HG03460 (cell line): ENCODE measurements at regions not wholly inside any gene's neighbourhood (a gene's known extent, or its start where the extent isn't known, plus 50 kb on each side); places are given as distances from the start of the nearest gene placed in this dataset.
"Not testable (repeated sequence)": the region's sequence is repeated elsewhere in the genome, so short reads cannot be mapped to it uniquely, and the experiment has no call there.

Experiments
- ATAC-seq: cut with Tn5 transposase; IDR thresholded peaks from one replicate; pipeline ENCODE4 v1.9.1; 2021; ENCODE audit not compliant: unreplicated experiment

DNA sequence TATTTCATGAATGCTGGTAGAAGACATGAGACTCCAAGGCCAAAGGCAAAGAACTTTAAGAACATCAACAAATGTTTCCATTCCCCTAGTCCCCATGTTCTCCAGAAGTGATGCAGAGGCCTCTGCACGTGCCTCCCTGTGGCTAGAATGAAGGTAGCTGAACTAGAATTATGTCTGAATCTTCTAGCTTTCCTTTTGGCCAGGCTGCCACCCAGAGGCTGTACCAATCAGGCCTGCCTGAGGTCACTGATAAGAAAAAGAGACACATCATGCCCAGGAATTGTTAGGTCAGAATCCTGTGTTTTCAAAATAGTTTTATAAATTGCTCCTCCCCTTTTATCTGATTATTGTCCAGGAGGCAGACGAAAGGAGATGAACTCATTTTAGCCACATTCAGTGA lies 188.0 kb upstream of the SLC16A7 start:
- ATAC-seq, result no peak

- no peak for ATAC-seq
These were observed 189.8 kb upstream of the SLC16A7 start for GRCh38 chr12:59405992-59406391.

GRCh38 chr12:59404109-59404650 lies 191.6 kb upstream of the SLC16A7 start:
- no peak for ATAC-seq

DNA sequence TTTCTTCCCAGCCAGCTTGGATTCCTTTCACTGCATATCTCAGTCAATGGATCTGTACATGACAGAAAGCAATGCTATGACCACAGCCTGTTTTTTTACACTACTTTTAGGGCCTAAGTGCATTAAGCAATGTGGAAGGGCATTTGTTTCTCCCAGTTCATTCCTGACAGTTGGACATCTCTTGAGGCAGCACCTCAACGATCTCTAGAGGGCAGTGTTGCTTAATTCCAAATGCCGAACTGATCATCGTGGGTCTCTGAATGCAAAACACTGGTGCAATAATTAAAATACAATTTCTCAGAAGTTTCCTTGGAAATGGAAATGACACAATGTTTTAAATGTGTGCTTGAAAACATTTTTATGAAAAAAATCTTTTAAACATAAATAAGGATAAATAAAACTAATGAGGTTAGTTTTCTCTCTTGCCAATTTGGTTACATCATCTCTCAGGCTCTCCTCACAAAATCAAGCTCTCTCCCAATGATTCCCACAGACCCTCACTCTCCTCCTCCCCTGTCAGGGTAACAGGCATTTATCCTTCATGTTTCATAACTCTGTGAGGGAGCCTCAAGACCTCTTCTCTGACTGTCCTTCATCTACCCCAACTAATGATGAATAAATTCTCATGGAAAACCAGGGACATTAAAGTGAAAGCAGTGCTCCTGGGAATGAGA lies 192.4 kb upstream of the SLC16A7 start:
- ATAC-seq, result no peak

GRCh38 chr12:59401862-59402261 lies 194.0 kb upstream of the SLC16A7 start:
- ATAC-seq, result no peak

- ATAC-seq, result no peak
These were observed 197.7 kb upstream of the SLC16A7 start for GRCh38 chr12:59398164-59398563.

DNA sequence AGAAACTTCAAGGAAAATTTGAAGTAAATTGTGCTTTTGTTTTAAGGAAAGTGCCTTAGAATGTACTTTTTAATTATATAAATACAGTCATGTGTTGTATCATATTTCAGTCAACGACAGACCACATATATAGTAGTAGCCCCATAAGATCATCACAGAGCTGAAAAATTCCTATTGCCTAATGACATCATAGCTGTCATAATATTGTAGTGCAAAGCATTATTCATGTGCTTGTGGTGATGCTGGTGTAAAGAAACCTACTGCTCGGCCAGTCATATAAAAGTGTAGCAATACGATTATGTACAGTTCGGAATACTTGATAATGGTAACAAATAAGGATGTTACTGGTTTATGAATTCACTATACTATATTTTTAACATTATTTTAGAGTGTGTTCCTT lies 198.9 kb upstream of the SLC16A7 start:
- no peak for ATAC-seq

- ATAC-seq, result no peak
These were observed 199.3 kb upstream of the SLC16A7 start for GRCh38 chr12:59396519-59396918.

DNA sequence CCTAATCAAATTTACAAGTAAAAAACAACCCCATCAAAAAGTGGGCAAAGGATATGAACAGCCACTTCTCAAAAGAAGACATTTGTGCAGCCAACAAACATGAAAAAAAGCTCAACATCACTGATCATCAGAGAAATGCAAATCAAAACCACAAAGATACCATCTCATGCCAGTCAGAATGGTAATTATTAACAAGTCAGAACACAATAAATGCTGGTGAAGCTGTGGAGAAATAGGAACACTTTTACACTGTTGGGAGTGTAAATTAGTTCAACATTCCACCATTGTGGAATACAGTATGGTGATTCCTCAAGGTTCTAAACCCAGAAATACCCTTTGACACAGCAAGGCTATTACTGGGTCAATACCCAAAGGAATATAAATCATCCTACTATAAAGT lies 200.5 kb upstream of the SLC16A7 start:
- ATAC-seq, result not testable (repeated sequence)

DNA sequence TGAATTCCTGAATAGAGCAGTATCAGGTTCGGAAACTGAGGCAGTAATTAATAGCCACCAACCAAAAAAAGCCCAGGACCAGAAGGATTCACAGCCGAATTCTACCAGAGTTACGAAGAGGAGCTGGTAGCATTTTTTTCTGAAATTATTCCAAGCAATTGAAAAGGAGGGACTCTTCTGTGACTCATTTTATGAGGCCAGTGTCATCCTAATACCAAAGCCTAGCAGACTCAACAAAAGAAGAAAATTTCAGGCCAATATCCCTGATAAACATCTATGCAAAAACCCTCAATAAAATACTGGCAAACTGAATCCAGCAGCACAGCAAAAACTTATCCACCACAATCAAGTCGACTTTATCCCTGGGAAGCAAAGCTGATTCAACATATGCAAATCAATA lies 202.3 kb upstream of the SLC16A7 start:
- no peak for ATAC-seq

- no peak for ATAC-seq
These were observed 205.8 kb upstream of the SLC16A7 start for GRCh38 chr12:59389968-59390576.

GRCh38 chr12:59388694-59389093 lies 207.1 kb upstream of the SLC16A7 start:
- ATAC-seq, result no peak

DNA sequence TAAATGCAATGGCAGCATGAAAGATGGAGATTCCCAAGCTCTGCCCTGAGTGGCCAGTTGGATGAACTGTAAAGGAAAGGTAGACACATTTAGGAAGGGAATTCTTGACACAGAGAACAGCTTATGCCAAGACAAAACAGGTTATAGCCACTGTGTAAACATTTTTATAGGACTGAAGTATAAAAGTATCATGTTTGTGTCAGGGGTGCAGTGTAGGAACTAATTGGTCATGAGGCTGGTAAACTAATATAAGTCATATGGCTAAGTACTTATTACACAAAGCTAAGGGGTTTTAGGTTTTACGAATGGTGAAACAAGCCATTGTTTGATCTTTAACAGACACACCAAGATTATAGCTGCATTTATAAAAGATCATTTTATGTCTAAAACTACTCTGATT lies 207.7 kb upstream of the SLC16A7 start:
- ATAC-seq, result no peak

- ATAC-seq, result no peak
These were observed 209.6 kb upstream of the SLC16A7 start for GRCh38 chr12:59386236-59386635.

- ATAC-seq, result no peak
These were observed 212.6 kb upstream of the SLC16A7 start for GRCh38 chr12:59383079-59383822.

DNA sequence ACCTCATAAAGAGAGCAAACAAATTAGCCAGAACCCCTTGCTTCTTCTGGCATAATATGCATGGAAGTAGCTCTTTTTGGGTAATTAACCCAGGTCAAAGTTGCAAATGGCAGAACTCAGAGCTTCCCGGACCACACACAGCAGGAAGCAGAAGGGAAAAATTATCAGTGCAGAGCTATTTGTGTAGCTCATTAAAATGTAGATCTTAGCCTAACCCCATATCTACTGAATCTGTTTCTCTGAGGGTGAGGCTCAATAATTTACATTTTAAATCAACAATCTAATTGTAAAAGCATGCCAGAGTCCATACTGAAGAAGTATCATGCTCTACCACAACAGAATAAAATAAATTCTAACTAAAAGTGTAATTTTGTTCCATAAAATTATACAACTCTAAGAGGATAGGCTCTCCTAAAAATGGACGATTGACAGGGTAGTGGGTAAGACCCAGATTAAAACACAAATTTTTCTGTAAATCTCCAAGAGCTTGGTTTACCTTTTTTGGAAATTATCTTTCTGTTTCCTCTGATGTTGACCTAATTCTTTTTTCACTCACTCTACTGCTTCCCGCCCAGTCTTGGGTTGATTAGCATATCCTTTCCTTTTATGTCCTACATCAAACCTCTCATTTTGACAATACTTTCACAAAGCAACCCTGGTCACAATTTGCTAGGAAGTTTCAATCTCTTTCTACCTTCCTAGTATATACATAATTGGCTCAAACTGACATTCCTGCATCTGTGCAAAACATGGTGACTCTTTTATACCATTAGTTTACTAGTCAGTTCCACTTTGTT lies 213.3 kb upstream of the SLC16A7 start:
- no peak for ATAC-seq

GRCh38 chr12:59381106-59381505 lies 214.7 kb upstream of the SLC16A7 start:
- ATAC-seq, result no peak

DNA sequence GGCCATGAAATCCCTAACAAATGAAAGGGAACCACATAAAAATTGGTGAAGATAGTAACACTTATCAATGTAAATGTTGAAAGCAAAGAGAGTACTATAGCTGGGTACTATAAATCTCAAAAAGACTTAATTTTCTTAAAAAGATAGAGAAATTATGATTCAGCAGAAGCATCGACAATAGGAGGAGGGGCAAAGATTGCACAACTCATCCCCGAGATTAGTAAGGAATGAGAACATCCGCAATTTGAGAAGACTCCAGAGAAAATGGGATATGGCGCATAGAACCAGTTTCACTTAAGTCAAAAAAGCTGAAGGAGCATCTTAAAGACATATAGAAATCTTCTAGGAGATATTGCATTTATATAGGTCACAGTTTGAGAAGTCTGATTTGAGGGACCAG lies 220.2 kb upstream of the SLC16A7 start:
- ATAC-seq, result no peak

DNA sequence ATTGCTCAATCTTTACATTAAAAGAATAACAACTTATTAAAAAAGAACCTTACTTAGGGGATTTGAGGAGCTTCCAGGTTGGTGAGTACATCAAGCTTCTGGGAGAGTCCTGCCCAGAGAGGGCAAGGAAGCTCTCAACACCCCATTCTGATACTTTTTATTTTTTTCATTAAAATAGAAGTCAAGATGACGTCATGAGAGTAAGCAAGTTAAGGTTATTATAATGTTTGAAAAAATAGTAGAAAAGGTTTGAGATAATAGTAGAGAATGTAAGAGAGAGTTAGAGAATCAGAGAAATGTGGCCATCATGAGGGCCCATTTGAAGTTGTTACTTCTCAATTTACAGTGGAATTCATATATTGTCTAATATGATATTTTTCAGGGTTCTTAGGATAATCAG lies 221.0 kb upstream of the SLC16A7 start:
- ATAC-seq, result no peak

DNA sequence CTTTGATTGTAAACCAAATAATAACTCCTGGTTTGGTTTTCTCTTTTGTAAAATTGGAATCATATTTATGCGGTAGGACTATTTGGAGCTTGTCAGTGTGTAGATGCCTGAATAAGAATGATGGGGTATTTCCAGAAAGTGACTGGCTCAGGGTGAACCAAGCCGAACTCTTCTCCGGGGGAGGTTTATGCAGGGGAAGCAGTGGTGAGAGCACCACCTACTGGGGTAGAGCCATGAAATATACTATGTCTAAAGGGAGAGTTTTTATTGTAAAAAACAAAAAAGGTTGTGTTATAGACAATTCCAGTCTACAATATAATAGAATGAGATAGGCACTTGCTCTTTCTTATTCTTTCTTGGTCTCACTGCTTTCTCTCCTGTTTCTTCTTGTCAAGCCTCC lies 222.9 kb upstream of the SLC16A7 start:
- no peak for ATAC-seq

- no peak for ATAC-seq
These were observed 224.9 kb upstream of the SLC16A7 start for GRCh38 chr12:59370933-59371332.
